ENCODE measurements at regions not wholly inside any gene's neighbourhood (a gene's known extent, or its start where the extent isn't known, plus 50 kb on each side); places are given as distances from the start of the nearest gene placed in this dataset.

DNA sequence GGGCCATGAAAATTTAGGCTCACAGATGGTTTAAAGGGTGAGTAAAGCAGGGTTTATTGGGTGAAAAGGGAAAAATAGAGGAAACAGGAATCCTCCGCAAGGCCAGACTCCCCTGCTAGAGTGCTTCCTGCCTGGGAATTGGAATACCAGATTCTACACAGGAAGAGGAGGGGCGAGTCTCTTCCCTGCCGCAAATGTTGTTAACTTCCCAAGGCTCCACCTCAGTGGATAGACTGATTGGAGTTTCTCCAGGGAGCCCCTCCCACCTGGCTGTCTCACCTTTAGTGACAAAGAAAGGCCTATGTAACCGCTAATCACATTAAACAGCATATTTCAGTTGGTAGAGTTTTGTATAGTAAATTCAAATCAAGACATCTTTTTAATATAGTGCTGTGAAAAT lies 1450.1 kb downstream of the KCNT2 start:
- H4K20me1 ChIP-seq (ENCODE audit: control insufficient read depth, insufficient read depth, low read depth, low read length): no peaks in the 10 kb centered on the region
- H3K4me2 ChIP-seq (ENCODE audit: low read length): no peak overlapping the region
- no peaks in the 10 kb centered on the region for H3K9me3 ChIP-seq (ENCODE audit: control insufficient read depth, insufficient read depth, low read length)
- H3F3A ChIP-seq (ENCODE audit: control insufficient read depth, insufficient read depth): no peaks in the 10 kb centered on the region
- H3K9me2 ChIP-seq (replicated peaks; ENCODE audit: control insufficient read depth, low read length): no peaks in the 10 kb centered on the region
- no peak overlapping the region for H3K27ac ChIP-seq (ENCODE audit: low read depth, low read length)
- no peak overlapping the region for H3K4me3 ChIP-seq (ENCODE audit: low read length)
- H3K27me3 ChIP-seq (ENCODE audit: control insufficient read depth, low read length): no peaks in the 10 kb centered on the region
- TF ChIP-seq, protein P1, sequence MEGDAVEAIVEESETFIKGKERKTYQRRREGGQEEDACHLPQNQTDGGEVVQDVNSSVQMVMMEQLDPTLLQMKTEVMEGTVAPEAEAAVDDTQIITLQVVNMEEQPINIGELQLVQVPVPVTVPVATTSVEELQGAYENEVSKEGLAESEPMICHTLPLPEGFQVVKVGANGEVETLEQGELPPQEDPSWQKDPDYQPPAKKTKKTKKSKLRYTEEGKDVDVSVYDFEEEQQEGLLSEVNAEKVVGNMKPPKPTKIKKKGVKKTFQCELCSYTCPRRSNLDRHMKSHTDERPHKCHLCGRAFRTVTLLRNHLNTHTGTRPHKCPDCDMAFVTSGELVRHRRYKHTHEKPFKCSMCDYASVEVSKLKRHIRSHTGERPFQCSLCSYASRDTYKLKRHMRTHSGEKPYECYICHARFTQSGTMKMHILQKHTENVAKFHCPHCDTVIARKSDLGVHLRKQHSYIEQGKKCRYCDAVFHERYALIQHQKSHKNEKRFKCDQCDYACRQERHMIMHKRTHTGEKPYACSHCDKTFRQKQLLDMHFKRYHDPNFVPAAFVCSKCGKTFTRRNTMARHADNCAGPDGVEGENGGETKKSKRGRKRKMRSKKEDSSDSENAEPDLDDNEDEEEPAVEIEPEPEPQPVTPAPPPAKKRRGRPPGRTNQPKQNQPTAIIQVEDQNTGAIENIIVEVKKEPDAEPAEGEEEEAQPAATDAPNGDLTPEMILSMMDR (IDR thresholded peaks at IDR 0.05; ENCODE audit: low read depth, low read length, poor library complexity, severe bottlenecking): no peak
- no peak for TF ChIP-seq EZH2phosphoT487 (IDR thresholded peaks at IDR 0.05; ENCODE audit: borderline replicate concordance, low read length)
- H3K4me1 ChIP-seq (ENCODE audit: control insufficient read depth, low read length): no peaks in the 10 kb centered on the region
- no peaks in the 10 kb centered on the region for H3K36me3 ChIP-seq (ENCODE audit: control insufficient read depth, low read length)
- no peaks in the 10 kb centered on the region for H3K79me2 ChIP-seq (ENCODE audit: control insufficient read depth, low read length)

DNA sequence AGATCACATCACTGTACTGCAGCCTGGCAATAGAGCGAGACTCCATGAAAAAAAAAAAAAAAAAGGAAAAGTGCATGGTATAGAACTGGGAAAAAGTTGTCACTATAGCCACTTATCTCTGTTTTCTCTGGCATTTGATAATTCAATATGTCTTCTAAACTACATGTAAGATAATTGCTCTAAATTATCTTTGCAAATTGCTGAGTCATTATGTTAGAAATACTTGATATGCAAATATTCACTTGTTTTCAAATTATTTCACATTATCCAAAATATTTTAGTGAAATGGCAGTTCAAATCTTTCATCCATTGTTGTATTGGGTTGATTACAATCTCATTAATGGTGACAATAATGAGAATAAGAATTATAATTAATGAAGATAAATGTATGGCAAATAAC lies 1455.1 kb downstream of the KCNT2 start:
- no peak for TF ChIP-seq EZH2phosphoT487 (IDR thresholded peaks at IDR 0.05; ENCODE audit: borderline replicate concordance, low read length)
- TF ChIP-seq, protein P1 (IDR thresholded peaks at IDR 0.05; ENCODE audit: low read depth, low read length, poor library complexity, severe bottlenecking): no peak
- H3K4me2 ChIP-seq (ENCODE audit: low read length): no peak overlapping the region

DNA sequence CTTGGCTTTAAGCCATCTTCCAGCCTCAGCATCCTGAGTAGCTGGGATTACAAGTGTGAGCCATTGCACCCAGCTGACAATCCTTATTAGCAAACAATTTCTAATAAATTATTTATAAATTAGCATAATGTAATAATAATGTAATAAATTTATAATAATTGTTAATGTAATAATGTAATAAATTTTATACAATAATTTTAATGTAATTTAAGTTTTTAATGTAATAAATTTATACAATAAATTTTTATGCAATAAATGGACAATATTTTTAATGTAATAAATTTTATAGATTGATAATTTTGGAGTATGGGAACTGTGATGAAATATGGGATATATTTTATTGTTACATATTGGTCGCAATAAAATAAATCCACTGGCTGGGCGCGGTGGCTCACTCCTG lies 1457.5 kb downstream of the KCNT2 start:
- no peaks in the 10 kb centered on the region for H3K4me1 ChIP-seq (ENCODE audit: control insufficient read depth, low read length)
- H3K4me3 ChIP-seq (ENCODE audit: low read length): no peak overlapping the region
- H3K9me2 ChIP-seq (replicated peaks; ENCODE audit: control insufficient read depth, low read length): no peaks in the 10 kb centered on the region

More for the DNA sequence above, 1455.1 kb downstream of the KCNT2 start:
- no peak overlapping the region for H3K4me3 ChIP-seq (ENCODE audit: low read length)
- H3K79me2 ChIP-seq (ENCODE audit: control insufficient read depth, low read length): no peaks in the 10 kb centered on the region
- H3F3A ChIP-seq (ENCODE audit: control insufficient read depth, insufficient read depth): no peaks in the 10 kb centered on the region
- H3K9me2 ChIP-seq (replicated peaks; ENCODE audit: control insufficient read depth, low read length): no peaks in the 10 kb centered on the region
- no peaks in the 10 kb centered on the region for H3K4me1 ChIP-seq (ENCODE audit: control insufficient read depth, low read length)
- no peak overlapping the region for H3K27ac ChIP-seq (ENCODE audit: low read depth, low read length)
- H4K20me1 ChIP-seq (ENCODE audit: control insufficient read depth, insufficient read depth, low read depth, low read length): no peaks in the 10 kb centered on the region
- no peaks in the 10 kb centered on the region for H3K27me3 ChIP-seq (ENCODE audit: control insufficient read depth, low read length)
- H3K9me3 ChIP-seq (ENCODE audit: control insufficient read depth, insufficient read depth, low read length): no peaks in the 10 kb centered on the region
- H3K36me3 ChIP-seq (ENCODE audit: control insufficient read depth, low read length): no peaks in the 10 kb centered on the region

More for the DNA sequence above, 1457.5 kb downstream of the KCNT2 start:
- Histone ChIP-seq H4K20me1 (ENCODE audit: control insufficient read depth, insufficient read depth, low read depth, low read length) (no peaks in the 10 kb centered on the region), H3K9me3 (ENCODE audit: control insufficient read depth, insufficient read depth, low read length) (no peaks in the 10 kb centered on the region), H3K27me3 (ENCODE audit: control insufficient read depth, low read length) (no peaks in the 10 kb centered on the region), H3F3A (ENCODE audit: control insufficient read depth, insufficient read depth) (no peaks in the 10 kb centered on the region), H3K4me2 (ENCODE audit: low read length) (no peak overlapping the region), H3K36me3 (ENCODE audit: control insufficient read depth, low read length) (no peaks in the 10 kb centered on the region), H3K79me2 (ENCODE audit: control insufficient read depth, low read length) (no peaks in the 10 kb centered on the region), H3K27ac (ENCODE audit: low read depth, low read length) (no peak overlapping the region)
- TF ChIP-seq, protein P1 (IDR thresholded peaks at IDR 0.05; ENCODE audit: low read depth, low read length, poor library complexity, severe bottlenecking): no peak
- TF ChIP-seq EZH2phosphoT487 (IDR thresholded peaks at IDR 0.05; ENCODE audit: borderline replicate concordance, low read length): no peak
